AG09309 (cell line): ENCODE measurements at regions not wholly inside any gene's neighbourhood (a gene's known extent, or its start where the extent isn't known, plus 50 kb on each side); places are given as distances from the start of the nearest gene placed in this dataset.
A peak's percentile ranks its signal among the peaks of the same experiment; 100 is the strongest.

Experiments used
- DNase-seq: peaks from one replicate; pipeline ENCODE4 v3.0.0-alpha.2; 2010; ENCODE audit warnings: low read depth
- H3K4me3 ChIP-seq: 2 replicates; pipeline ENCODE4 v1.5.1; 2011; ENCODE audit warnings: mild to moderate bottlenecking, low read depth, low read length, moderate library complexity; ENCODE audit not compliant: control insufficient read depth
- CTCF ChIP-seq: IDR thresholded peaks from 2 replicates; pipeline ENCODE4 v1.5.1; 2011; ENCODE audit warnings: mild to moderate bottlenecking, low read depth, low read length, inconsistent platforms; ENCODE audit not compliant: insufficient read depth, control insufficient read depth; ENCODE audit errors: missing control alignments

- no peak for TF ChIP-seq CTCF
- no peak overlapping the region for H3K4me3 ChIP-seq
- no peak for DNase-seq
Observed at GRCh38 chr2:189940913-189941312, 121.6 kb downstream of the MSTN start.

DNA sequence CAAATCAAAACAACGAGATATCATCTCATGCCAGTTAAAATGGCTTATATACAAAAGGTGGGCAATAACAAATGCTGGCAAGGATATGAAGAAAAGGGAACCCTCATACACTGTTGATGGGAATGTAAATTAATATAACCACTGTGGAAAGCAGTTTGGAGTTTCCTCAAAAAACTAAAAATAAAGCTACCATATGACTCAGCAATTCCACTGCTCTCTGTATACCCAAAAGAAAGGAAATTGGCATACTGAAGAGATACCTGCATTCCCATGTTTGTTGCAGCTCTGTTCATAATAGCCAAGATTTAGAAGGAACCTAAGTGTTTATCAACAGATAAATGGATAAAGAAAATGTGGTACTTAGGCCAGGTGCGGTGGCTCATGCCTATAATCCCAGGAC lies 124.8 kb downstream of the MSTN start:
- DNase-seq = no peak
- TF ChIP-seq CTCF = no peak

DNA sequence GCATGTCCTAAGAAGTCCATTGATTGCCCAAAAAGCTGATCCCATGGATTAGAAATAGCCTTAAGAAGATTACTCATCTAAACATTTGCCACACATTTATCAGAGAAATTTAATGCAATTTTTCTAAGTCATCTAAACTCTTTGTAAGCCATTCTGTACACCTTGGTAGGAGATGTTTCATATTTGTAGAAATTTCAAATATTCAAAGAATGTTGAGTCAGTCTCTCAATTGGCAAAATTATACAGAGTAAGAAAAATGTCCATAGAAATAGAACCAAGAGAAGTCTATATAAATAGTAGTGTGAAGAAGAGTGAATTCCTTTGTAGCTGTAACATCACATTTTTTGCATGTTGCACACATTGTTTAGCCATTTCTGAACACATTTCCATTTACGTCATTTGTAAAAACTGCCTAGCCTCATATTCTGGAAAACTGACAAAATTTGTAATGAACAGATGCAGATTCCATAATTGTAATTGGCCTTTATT lies 128.6 kb downstream of the MSTN start:
- no peak overlapping the region for H3K4me3 ChIP-seq
- DNase-seq = peak; percentile 78
- no peak for TF ChIP-seq CTCF

More for the DNA sequence above, 124.8 kb downstream of the MSTN start:
- no peak overlapping the region for H3K4me3 ChIP-seq

DNA sequence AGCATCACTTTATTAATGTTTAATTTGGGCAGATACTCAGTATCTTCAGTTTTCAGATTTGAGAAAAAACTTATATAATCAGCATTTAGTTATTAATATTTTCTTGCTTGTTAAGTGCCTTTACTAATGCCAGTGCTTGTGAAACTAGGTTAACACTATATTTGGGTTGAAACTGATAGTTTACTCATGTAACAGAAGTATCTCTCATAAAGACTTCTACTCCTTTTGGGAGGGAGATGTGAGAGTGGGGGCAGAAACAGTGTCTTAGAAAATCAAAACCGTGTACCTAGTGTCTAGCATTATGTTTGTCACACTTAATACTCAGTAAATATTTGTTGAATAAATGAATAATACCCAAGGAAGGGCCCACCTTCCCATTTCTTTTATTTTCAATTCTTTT lies 129.5 kb downstream of the MSTN start:
- DNase-seq = no peak
- H3K4me3 ChIP-seq = no peak overlapping the region
- no peak for TF ChIP-seq CTCF

DNA sequence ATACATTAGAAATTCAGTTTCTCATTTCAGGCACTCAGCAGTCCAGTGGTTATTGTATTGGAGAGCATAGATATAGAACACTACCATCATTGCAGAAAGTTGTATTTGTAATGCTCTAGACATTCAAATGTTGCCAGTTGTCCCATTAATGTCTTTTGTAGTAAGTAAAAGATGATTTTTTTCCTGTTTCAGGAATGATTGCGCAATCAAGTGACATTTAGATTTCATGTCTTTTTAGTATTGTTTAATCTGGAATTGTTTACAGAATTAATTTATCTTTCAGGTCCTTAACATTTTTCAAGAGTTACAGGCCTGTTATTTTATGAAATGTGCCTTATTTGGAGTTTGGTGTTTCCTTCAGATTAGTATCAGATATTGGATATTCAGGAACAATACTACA lies 134.7 kb downstream of the MSTN start:
- H3K4me3 ChIP-seq = no peak overlapping the region
- no peak for TF ChIP-seq CTCF
- DNase-seq = no peak
